ENCODE measurements at regions not wholly inside any gene's neighbourhood (a gene's known extent, or its start where the extent isn't known, plus 50 kb on each side); places are given as distances from the start of the nearest gene placed in this dataset.

DNA sequence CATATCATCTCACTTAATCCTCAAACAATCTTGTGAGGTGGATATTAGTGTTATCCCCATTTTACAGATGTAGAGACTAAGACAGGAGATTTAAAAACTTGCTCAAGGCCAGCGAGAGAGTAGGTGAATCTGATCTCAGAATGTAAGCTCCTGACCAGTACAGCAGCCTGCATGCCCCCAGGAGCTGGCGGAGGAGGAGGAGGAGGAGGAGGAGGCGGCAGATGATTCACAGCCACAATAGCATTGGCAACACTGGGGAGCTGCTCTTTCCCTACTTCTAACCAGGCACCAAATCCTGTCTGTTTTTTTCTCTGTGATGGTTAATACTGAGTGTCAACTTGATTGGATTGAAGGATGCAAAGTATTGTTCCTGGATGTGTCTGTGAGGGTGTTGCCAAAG lies 243.2 kb downstream of the ATG4C start:
- ATAC-seq (ENCODE audit: low read depth): no peak
- CTCF ChIA-PET: no interaction called here
- Mint-ChIP-seq H3K27ac (no peak overlapping the region), H3K27me3 (peaks cover 11% of the 10 kb centered on the region), H3K4me1 (no peaks in the 10 kb centered on the region), H3K9me3 (ENCODE audit: insufficient read depth) (peaks cover 5% of the 10 kb centered on the region), H3K4me3 (no peak overlapping the region)
- no peak overlapping the region for H3K4me2 ChIP-seq (replicated peaks; ENCODE audit: low read depth, low read length, poor library complexity, severe bottlenecking)
- no peak overlapping the region for H3K4me3 ChIP-seq (ENCODE audit: control extremely low read depth in 1 of 5, extremely low read depth in 1 of 5, insufficient read depth in 1 of 5, low read depth in 2 of 5, low read length in 4 of 5)
- intact Hi-C loops (cut with micrococcal nuclease): no loop called here
- WGBS (ENCODE audit: insufficient coverage): no CpG with 5 or more reads among the region's 3 CpGs
- peaks cover 0 to 4% (median 0%) of the 10 kb centered on the region in 4 experiments for H3K27me3 ChIP-seq (replicated peaks in 1 of 4; ENCODE audit: control extremely low read depth in 1 of 4, control insufficient read depth in 3 of 4, insufficient read depth in 4 of 4, low read length in 3 of 4)
- no peak for TF ChIP-seq CTCF (IDR thresholded peaks at IDR 0.05)
- TF ChIP-seq EZH2 (IDR thresholded peaks at IDR 0.05; ENCODE audit: borderline replicate concordance, insufficient read depth, low read depth, low read length, poor library complexity, severe bottlenecking): no peak
- no peak overlapping the region for H3K9ac ChIP-seq (ENCODE audit: low read length)
- H3K79me2 ChIP-seq (ENCODE audit: control insufficient read depth, insufficient read depth, low read length): no peaks in the 10 kb centered on the region
- POLR2A ChIA-PET: no interaction called here
- no peaks in the 10 kb centered on the region for H4K20me1 ChIP-seq (ENCODE audit: control insufficient read depth, insufficient read depth, low read length, poor library complexity, severe bottlenecking)
- no peak for DNase-seq
- H2AFZ ChIP-seq (ENCODE audit: insufficient read depth, low read depth, low read length, poor library complexity, severe bottlenecking): no peak overlapping the region
- no peaks in the 10 kb centered on the region for H3K4me1 ChIP-seq (ENCODE audit: control insufficient read depth in 2 of 2, insufficient read depth in 2 of 2, low read length in 2 of 2)
- H3K27ac ChIP-seq (ENCODE audit: low read length in 2 of 2): no peak overlapping the region
- H3K9me3 ChIP-seq (ENCODE audit: control extremely low read depth in 1 of 3, control insufficient read depth in 2 of 3, insufficient read depth in 1 of 3, low read length in 2 of 3): peaks cover 0 to 15% (median 0%) of the 10 kb centered on the region in 3 donors
- H3K36me3 ChIP-seq (replicated peaks in 1 of 2; ENCODE audit: control extremely low read depth in 1 of 2, control insufficient read depth in 1 of 2, extremely low read depth in 1 of 2, insufficient read depth in 2 of 2, low read length in 1 of 2): no peaks in the 10 kb centered on the region

- Histone ChIP-seq H3K36me3 (replicated peaks in 1 of 2; ENCODE audit: control extremely low read depth in 1 of 2, control insufficient read depth in 1 of 2, extremely low read depth in 1 of 2, insufficient read depth in 2 of 2, low read length in 1 of 2) (no peaks in the 10 kb centered on the region), H3K4me3 (ENCODE audit: control extremely low read depth in 1 of 5, extremely low read depth in 1 of 5, insufficient read depth in 1 of 5, low read depth in 2 of 5, low read length in 4 of 5) (no peak overlapping the region), H3K27me3 (replicated peaks in 1 of 4; ENCODE audit: control extremely low read depth in 1 of 4, control insufficient read depth in 3 of 4, insufficient read depth in 4 of 4, low read length in 3 of 4) (peaks cover 0 to 4% (median 0%) of the 10 kb centered on the region in 4 experiments), H3K4me2 (replicated peaks; ENCODE audit: low read depth, low read length, poor library complexity, severe bottlenecking) (no peak overlapping the region), H2AFZ (ENCODE audit: insufficient read depth, low read depth, low read length, poor library complexity, severe bottlenecking) (no peak overlapping the region), H3K9ac (ENCODE audit: low read length) (no peak overlapping the region), H3K4me1 (ENCODE audit: control insufficient read depth in 2 of 2, insufficient read depth in 2 of 2, low read length in 2 of 2) (no peaks in the 10 kb centered on the region), H3K27ac (ENCODE audit: low read length in 2 of 2) (no peak overlapping the region), H3K79me2 (ENCODE audit: control insufficient read depth, insufficient read depth, low read length) (no peaks in the 10 kb centered on the region), H4K20me1 (ENCODE audit: control insufficient read depth, insufficient read depth, low read length, poor library complexity, severe bottlenecking) (no peaks in the 10 kb centered on the region), H3K9me3 (ENCODE audit: control extremely low read depth in 1 of 3, control insufficient read depth in 2 of 3, insufficient read depth in 1 of 3, low read length in 2 of 3) (peaks cover 0 to 15% (median 0%) of the 10 kb centered on the region in 3 donors)
- no peak for TF ChIP-seq EZH2 (IDR thresholded peaks at IDR 0.05; ENCODE audit: borderline replicate concordance, insufficient read depth, low read depth, low read length, poor library complexity, severe bottlenecking)
- Mint-ChIP-seq H3K4me1 (no peaks in the 10 kb centered on the region), H3K27ac (no peak overlapping the region), H3K4me3 (no peak overlapping the region), H3K27me3 (peaks cover 7% of the 10 kb centered on the region), H3K9me3 (ENCODE audit: insufficient read depth) (peaks cover 3% of the 10 kb centered on the region)
- no peak for ATAC-seq (ENCODE audit: low read depth)
- intact Hi-C loops (cut with micrococcal nuclease): no loop called here
- DNase-seq: no peak
- ChIA-PET CTCF (no interaction called here), POLR2A (no interaction called here)
- WGBS (ENCODE audit: insufficient coverage): 82% methylated on average over 2 of the region's 4 CpGs
Measured at GRCh38 chr1:63032171-63032570, 248.2 kb downstream of the ATG4C start.

Measured in B cell (primary cell).